Chondrocyte (in vitro differentiated cells): ENCODE measurements at regions not wholly inside any gene's neighbourhood (a gene's known extent, or its start where the extent isn't known, plus 50 kb on each side); places are given as distances from the start of the nearest gene placed in this dataset.

ENCODE experiments used
- DNase-seq: peaks from one replicate; pipeline ENCODE4 v3.0.0; 2021; ENCODE audit warnings: mixed read lengths, low spot score
- H3K27ac Mint-ChIP-seq: one replicate; pipeline ENCODE4 v1.8.0; 2021; ENCODE audit warnings: mild to moderate bottlenecking, moderate library complexity, mixed read lengths; ENCODE audit not compliant: unreplicated experiment
- H3K27me3 Mint-ChIP-seq: 2 replicates; pipeline ENCODE4 v1.8.0; 2021; ENCODE audit warnings: low read depth, mixed read lengths
- H3K36me3 Mint-ChIP-seq: 2 replicates; pipeline ENCODE4 v1.8.0; 2021; ENCODE audit warnings: low read depth, mixed read lengths
- H3K4me1 Mint-ChIP-seq: 2 replicates; pipeline ENCODE4 v1.8.0; 2021; ENCODE audit warnings: low read depth, mild to moderate bottlenecking, mixed read lengths
- H3K4me3 Mint-ChIP-seq: one replicate; pipeline ENCODE4 v1.8.0; 2021; ENCODE audit warnings: mild to moderate bottlenecking, moderate library complexity, mixed read lengths; ENCODE audit not compliant: unreplicated experiment
- H3K9me3 Mint-ChIP-seq: 2 replicates; pipeline ENCODE4 v1.8.0; 2021; ENCODE audit warnings: low read depth, mixed read lengths
- TF ChIP-seq, protein P1 (sequence below): fragments of 200-600 bp; sonication (generic); IDR thresholded peaks from 2 replicates; pipeline ENCODE4 v1.5.0; 2021; ENCODE audit warnings: antibody characterized with exemption, mild to moderate bottlenecking, moderate library complexity

DNA sequence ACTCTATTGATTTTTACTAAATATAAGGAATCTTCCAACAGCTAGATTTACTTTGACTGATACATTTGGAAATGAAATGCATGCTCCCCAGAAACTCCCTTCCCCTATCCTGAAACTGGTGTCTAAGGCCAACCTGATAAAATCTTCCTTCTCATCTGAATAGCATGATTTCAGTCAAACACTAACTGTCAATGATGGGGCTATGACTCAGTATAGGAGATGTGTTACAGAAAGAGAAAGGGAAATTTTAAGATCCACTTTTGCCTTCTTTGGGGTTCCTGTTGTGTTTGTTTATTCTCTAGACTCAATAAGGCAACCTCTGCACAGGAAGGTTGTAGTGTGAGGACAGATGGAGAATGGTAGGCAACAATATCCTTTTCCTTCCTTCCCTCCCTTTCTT is 160.7 kb downstream of the MOSPD2 start:
- TF ChIP-seq, protein P1, sequence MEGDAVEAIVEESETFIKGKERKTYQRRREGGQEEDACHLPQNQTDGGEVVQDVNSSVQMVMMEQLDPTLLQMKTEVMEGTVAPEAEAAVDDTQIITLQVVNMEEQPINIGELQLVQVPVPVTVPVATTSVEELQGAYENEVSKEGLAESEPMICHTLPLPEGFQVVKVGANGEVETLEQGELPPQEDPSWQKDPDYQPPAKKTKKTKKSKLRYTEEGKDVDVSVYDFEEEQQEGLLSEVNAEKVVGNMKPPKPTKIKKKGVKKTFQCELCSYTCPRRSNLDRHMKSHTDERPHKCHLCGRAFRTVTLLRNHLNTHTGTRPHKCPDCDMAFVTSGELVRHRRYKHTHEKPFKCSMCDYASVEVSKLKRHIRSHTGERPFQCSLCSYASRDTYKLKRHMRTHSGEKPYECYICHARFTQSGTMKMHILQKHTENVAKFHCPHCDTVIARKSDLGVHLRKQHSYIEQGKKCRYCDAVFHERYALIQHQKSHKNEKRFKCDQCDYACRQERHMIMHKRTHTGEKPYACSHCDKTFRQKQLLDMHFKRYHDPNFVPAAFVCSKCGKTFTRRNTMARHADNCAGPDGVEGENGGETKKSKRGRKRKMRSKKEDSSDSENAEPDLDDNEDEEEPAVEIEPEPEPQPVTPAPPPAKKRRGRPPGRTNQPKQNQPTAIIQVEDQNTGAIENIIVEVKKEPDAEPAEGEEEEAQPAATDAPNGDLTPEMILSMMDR: no peak
- Mint-ChIP-seq H3K4me3 (no peak overlapping the region), H3K27ac (no peak overlapping the region), H3K27me3 (no peaks in the 10 kb centered on the region), H3K9me3 (peaks cover 9% of the 10 kb centered on the region), H3K4me1 (no peaks in the 10 kb centered on the region), H3K36me3 (no peaks in the 10 kb centered on the region)
- no peak for DNase-seq

DNA sequence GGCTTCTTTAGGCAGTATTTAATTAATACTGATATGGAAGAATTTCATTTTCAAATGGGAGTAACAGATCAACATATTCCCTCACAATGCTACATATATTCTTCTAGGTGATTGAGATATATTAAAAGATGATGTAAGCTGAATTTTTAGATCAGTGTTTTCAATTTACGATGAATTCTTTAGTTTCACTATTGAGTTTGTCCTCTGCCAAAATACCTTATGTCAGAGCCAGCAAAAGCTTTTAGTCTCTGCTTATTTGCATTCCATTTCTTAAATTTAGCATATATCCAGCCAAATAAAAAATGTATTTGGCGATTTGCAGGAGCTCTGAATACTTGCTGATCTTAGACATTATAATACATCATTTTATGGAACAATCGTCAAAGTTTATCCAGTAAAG is 144.3 kb downstream of the MOSPD2 start:
- Mint-ChIP-seq H3K36me3 (no peaks in the 10 kb centered on the region), H3K9me3 (peaks cover 9% of the 10 kb centered on the region)

DNA sequence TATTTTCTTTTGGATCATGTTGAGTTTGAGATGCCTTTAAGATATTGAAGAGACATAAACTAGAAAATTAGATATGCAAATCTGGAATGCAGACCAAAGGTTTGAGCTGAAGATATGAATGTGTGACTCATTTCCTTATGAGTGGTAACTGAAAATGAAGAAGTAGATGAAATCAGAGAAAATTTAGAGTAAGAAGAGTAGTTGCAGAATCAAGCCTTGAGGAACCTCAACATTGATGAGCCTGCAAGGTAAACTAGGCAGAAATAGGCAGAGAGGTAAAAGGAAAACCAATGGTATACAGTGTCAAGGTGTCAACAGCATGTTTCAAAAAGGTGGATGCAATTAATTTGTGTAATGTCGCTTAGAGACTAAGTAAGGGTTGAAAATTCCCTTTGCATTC is 142.8 kb downstream of the MOSPD2 start:
- TF ChIP-seq, protein P1: no peak
- Mint-ChIP-seq H3K36me3 (no peaks in the 10 kb centered on the region), H3K4me3 (no peak overlapping the region), H3K27me3 (no peaks in the 10 kb centered on the region), H3K9me3 (peaks cover 11% of the 10 kb centered on the region), H3K4me1 (no peaks in the 10 kb centered on the region), H3K27ac (no peak overlapping the region)
- DNase-seq: no peak

More for the DNA sequence above, 144.3 kb downstream of the MOSPD2 start:
- Mint-ChIP-seq H3K4me3 (no peak overlapping the region), H3K27me3 (no peaks in the 10 kb centered on the region), H3K4me1 (no peaks in the 10 kb centered on the region), H3K27ac (no peak overlapping the region)
- TF ChIP-seq, protein P1: no peak
- no peak for DNase-seq

DNA sequence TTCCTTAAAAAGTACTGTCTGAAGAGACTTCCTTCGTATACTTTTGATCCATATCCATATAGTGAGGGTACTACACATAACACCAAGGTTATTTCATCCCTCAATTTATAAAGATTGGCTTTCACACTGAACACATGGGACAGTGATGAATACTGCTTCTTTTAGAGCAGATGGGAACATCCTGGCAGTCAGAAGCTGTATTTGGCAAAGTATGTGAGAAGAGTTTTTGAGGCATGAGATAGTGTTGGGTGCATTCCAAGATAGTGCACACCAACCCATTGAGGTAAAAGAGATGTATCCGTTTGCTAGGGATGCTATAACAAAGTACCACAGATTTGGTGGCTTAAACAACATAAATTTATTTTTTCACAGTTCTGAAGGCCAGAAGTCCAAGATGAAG is 141.1 kb downstream of the MOSPD2 start:
- TF ChIP-seq, protein P1: no peak
- Mint-ChIP-seq H3K27me3 (no peaks in the 10 kb centered on the region), H3K4me1 (no peaks in the 10 kb centered on the region), H3K36me3 (no peaks in the 10 kb centered on the region), H3K4me3 (no peak overlapping the region), H3K27ac (no peak overlapping the region), H3K9me3 (peaks cover 9% of the 10 kb centered on the region)
- no peak for DNase-seq

DNA sequence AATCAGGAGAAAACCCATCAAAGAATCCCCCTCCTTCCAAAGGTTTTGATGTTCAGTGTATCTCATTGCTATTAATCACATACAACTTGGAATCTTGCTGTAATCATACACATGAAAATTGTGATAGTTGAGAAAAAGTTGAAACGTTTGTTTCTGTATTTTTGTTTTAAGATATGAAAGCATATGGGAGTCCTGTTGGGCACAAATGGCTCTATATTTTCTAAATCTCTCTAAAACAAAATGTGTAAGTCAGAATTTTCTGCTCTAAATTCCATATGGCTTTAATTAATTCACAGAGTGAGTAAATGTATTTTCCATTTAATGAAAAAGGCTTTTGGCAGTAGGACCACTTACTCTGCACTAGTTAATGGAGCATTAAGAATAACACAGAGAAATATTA is 140.2 kb downstream of the MOSPD2 start:
- Mint-ChIP-seq H3K27ac (no peak overlapping the region), H3K27me3 (no peaks in the 10 kb centered on the region), H3K9me3 (peaks cover 6% of the 10 kb centered on the region), H3K36me3 (no peaks in the 10 kb centered on the region), H3K4me3 (no peak overlapping the region), H3K4me1 (no peaks in the 10 kb centered on the region)
- TF ChIP-seq, protein P1: no peak
- DNase-seq: no peak
